ENCODE measurements at regions not wholly inside any gene's neighbourhood (a gene's known extent, or its start where the extent isn't known, plus 50 kb on each side); places are given as distances from the start of the nearest gene placed in this dataset.
A peak's percentile ranks its signal among the peaks of the same experiment; 100 is the strongest.

DNA sequence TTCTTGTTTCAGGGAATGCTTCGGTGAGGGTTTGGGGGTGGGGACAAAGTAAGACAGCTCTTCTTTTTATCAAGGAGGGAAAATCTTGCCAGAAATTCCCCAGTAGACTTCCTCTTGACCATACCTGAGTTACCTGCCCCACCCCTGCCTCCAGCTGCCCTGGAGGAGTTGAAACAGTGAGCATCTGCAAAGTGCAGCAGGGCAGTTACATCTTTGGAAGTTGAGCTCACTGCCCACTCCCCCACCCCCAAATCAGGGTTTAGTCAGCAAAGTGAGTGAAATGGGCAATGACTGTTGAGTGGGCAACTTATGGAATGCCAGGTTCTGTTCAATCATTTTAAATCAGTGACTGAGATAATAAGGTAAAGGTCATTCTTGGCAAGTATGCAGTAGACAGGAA, 98.8 kb downstream of the BANF2 start:
- TF ChIP-seq, protein P1, sequence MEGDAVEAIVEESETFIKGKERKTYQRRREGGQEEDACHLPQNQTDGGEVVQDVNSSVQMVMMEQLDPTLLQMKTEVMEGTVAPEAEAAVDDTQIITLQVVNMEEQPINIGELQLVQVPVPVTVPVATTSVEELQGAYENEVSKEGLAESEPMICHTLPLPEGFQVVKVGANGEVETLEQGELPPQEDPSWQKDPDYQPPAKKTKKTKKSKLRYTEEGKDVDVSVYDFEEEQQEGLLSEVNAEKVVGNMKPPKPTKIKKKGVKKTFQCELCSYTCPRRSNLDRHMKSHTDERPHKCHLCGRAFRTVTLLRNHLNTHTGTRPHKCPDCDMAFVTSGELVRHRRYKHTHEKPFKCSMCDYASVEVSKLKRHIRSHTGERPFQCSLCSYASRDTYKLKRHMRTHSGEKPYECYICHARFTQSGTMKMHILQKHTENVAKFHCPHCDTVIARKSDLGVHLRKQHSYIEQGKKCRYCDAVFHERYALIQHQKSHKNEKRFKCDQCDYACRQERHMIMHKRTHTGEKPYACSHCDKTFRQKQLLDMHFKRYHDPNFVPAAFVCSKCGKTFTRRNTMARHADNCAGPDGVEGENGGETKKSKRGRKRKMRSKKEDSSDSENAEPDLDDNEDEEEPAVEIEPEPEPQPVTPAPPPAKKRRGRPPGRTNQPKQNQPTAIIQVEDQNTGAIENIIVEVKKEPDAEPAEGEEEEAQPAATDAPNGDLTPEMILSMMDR (IDR thresholded peaks at IDR 0.05; ENCODE audit: insufficient read depth, low read length, severe bottlenecking): no peak
- Histone ChIP-seq H3K4me3 (ENCODE audit: low read depth, low read length) (no peak overlapping the region), H3K36me3 (ENCODE audit: control insufficient read depth, insufficient read depth, low read length) (no peaks in the 10 kb centered on the region), H3K27me3 (ENCODE audit: control insufficient read depth, insufficient read depth, low read length) (no peaks in the 10 kb centered on the region)
- DNase-seq (ENCODE audit: low read depth): no peak
- FAIRE-seq: no peak

DNA sequence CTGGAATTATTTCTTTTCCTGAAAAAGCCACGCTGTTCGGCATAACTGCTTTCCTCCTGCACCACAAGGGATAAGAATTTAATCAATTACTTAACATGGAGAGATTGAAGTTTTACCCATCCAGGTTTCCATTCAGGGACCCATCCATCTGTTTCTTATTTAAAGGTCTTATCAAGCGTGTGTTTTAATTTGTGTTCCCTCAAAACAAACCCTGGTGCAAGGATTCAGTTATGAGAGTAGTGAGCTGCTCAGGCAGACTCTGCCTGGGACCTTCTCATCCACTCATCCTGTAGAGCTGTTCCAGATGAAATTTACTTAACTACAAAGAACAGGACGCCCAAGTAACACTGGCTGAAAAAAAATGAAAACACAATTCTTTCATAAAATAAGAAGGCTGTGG, 97.8 kb downstream of the BANF2 start:
- no peaks in the 10 kb centered on the region for H3K36me3 ChIP-seq (ENCODE audit: control insufficient read depth, insufficient read depth, low read length)
- no peak overlapping the region for H3K4me3 ChIP-seq (ENCODE audit: low read depth, low read length)
- TF ChIP-seq, protein P1 (IDR thresholded peaks at IDR 0.05; ENCODE audit: insufficient read depth, low read length, severe bottlenecking): no peak
- no peak for FAIRE-seq
- peaks cover 1% of the 10 kb centered on the region for H3K27me3 ChIP-seq (ENCODE audit: control insufficient read depth, insufficient read depth, low read length)
- DNase-seq (ENCODE audit: low read depth): no peak

DNA sequence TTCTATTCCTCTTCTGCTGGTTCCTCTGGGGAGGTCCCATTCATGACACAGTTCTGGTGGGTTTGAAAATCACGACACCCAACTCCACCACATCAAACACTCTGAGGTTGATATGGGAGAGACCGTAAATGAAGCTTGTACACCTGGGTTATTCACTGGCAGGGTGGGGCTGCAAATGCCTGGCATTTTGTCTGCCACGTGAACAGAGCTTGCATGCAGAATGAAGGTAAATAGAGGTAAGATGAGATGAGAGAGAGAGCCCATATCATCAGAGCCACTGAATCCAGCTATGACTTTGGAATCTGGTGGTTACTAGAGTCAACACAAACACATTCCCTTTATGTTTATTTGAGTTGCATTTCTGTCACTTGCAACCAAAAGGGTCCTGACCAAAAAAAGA, 97.4 kb downstream of the BANF2 start:
- Histone ChIP-seq H3K27me3 (ENCODE audit: control insufficient read depth, insufficient read depth, low read length) (peaks cover 2% of the 10 kb centered on the region), H3K36me3 (ENCODE audit: control insufficient read depth, insufficient read depth, low read length) (no peaks in the 10 kb centered on the region), H3K4me3 (ENCODE audit: low read depth, low read length) (no peak overlapping the region)
- TF ChIP-seq, protein P1 (IDR thresholded peaks at IDR 0.05; ENCODE audit: insufficient read depth, low read length, severe bottlenecking): no peak
- FAIRE-seq (no peak), DNase-seq (ENCODE audit: low read depth) (peak; percentile 7)

DNA sequence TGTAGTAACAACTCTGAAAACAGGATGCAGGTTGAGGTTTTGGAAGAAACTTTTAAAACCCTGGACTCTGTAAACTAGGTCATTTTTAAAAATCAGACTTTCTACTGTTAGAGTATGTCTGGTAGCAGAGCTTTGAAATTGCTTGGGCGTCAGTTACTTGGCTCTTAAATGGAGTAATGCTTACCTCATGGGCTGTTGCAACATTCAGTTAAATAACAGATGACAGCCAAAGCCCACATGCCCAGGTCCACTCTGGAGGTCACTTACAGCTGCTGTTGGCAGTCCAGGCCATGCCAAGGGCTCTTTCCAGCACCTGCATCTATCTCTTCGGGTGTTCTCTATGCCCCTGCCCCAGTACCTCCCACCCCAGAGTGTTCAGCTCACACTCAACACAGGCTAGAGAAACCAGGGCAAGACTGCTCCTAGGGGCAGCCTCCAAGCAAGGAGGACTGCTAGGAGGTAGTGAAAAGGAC, 96.4 kb downstream of the BANF2 start:
- no peak overlapping the region for H3K4me3 ChIP-seq (ENCODE audit: low read depth, low read length)
- H3K36me3 ChIP-seq (ENCODE audit: control insufficient read depth, insufficient read depth, low read length): no peaks in the 10 kb centered on the region
- peaks cover 4% of the 10 kb centered on the region for H3K27me3 ChIP-seq (ENCODE audit: control insufficient read depth, insufficient read depth, low read length)
- no peak for DNase-seq (ENCODE audit: low read depth)
- no peak for FAIRE-seq
- TF ChIP-seq, protein P1 (IDR thresholded peaks at IDR 0.05; ENCODE audit: insufficient read depth, low read length, severe bottlenecking): no peak

DNA sequence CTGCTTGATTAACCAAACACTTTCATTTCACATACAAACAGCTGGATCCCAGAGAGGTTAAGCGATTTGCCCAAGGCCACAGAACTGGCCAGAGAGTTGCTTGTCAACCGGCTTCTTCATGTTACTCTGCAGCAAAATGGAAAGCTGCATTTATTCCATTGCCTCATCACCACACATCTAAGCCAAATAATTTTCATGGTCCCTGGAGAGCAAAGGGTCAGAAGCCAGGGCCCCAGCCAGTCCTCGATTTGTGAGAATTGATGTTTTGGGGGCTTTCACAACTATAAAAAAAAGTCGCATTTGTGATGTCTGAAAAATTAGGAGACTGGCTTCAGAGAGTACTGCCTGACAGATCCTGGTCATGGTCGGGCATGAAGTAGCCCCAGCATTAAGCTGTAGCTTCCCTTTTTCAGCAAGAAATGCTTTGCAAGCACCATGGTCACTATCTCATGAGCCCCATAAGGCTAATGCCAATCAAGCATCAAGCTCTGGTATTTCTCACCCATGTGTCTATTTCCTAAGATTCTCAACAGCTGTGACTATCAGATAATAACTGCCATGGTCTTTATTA, 95.8 kb downstream of the BANF2 start:
- no peak overlapping the region for H3K4me3 ChIP-seq (ENCODE audit: low read depth, low read length)
- no peaks in the 10 kb centered on the region for H3K36me3 ChIP-seq (ENCODE audit: control insufficient read depth, insufficient read depth, low read length)
- TF ChIP-seq, protein P1 (IDR thresholded peaks at IDR 0.05; ENCODE audit: insufficient read depth, low read length, severe bottlenecking): no peak
- DNase-seq (ENCODE audit: low read depth) (no peak), FAIRE-seq (no peak)
- H3K27me3 ChIP-seq (ENCODE audit: control insufficient read depth, insufficient read depth, low read length): peaks cover 4% of the 10 kb centered on the region

DNA sequence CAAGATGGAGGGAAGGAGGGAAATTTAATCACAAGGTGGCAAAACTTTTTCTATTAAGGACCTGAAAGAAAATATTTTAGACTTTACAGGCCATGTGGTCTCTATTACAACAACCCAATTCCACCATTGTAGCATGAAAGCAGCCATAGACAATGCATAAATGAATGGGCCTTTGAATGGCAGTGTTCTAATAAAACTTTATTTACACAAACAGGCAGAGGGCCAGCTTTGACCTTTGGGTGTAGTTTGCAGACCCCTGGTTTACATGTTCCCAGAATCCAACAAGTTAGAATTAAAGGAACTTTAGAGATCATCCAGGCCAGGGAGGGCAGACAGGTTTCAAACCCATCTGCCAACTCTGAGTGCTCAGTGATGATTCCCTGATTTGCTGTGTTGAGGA, 95.2 kb downstream of the BANF2 start:
- Histone ChIP-seq H3K27me3 (ENCODE audit: control insufficient read depth, insufficient read depth, low read length) (peaks cover 4% of the 10 kb centered on the region), H3K4me3 (ENCODE audit: low read depth, low read length) (no peak overlapping the region), H3K36me3 (ENCODE audit: control insufficient read depth, insufficient read depth, low read length) (no peaks in the 10 kb centered on the region)
- TF ChIP-seq, protein P1 (IDR thresholded peaks at IDR 0.05; ENCODE audit: insufficient read depth, low read length, severe bottlenecking): no peak
- DNase-seq (ENCODE audit: low read depth) (no peak), FAIRE-seq (no peak)

Measured in bronchial epithelial cell (primary cell).